ENCODE measurements at regions not wholly inside any gene's neighbourhood (a gene's known extent, or its start where the extent isn't known, plus 50 kb on each side); places are given as distances from the start of the nearest gene placed in this dataset.

DNA sequence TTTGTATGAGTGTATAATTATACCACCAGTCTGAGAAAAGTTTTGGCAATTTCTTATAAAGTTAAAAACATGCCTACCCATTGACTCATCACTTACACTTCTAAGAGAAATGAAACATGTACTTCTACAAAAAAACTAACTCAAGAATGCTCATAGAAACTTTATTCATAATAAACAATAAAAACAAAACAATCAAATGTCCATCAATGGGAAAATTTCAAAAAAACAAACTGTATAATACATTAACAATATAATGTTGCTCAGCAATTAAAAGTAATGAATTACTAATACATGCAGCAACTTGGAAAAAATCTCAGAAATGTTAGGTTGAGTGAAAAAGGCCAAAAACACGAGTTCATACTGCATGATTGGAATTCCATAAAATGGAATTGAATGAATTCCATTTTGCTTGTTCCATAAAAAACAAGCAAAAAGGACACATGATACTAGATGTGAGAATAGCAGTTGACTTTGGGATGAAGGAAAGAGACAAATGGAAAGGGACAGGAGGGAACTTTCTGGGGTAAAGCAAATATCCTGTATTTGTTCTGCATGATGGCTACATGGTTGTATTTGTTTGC lies 726.6 kb downstream of the RFPL4B start:
- no peak for TF ChIP-seq POLR2A (IDR thresholded peaks at IDR 0.05)
- TF ChIP-seq, protein P1, sequence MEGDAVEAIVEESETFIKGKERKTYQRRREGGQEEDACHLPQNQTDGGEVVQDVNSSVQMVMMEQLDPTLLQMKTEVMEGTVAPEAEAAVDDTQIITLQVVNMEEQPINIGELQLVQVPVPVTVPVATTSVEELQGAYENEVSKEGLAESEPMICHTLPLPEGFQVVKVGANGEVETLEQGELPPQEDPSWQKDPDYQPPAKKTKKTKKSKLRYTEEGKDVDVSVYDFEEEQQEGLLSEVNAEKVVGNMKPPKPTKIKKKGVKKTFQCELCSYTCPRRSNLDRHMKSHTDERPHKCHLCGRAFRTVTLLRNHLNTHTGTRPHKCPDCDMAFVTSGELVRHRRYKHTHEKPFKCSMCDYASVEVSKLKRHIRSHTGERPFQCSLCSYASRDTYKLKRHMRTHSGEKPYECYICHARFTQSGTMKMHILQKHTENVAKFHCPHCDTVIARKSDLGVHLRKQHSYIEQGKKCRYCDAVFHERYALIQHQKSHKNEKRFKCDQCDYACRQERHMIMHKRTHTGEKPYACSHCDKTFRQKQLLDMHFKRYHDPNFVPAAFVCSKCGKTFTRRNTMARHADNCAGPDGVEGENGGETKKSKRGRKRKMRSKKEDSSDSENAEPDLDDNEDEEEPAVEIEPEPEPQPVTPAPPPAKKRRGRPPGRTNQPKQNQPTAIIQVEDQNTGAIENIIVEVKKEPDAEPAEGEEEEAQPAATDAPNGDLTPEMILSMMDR (IDR thresholded peaks at IDR 0.05): no peak
- Histone ChIP-seq H3K9me3 (no peaks in the 10 kb centered on the region), H3K4me1 (no peaks in the 10 kb centered on the region), H3K36me3 (no peaks in the 10 kb centered on the region), H3K4me3 (no peak overlapping the region), H3K27me3 (no peaks in the 10 kb centered on the region), H3K27ac (no peak overlapping the region)
- no peak for DNase-seq
- intact Hi-C loops (cut with DNase I; ENCODE audit: low total_unique reads): no loop called here

DNA sequence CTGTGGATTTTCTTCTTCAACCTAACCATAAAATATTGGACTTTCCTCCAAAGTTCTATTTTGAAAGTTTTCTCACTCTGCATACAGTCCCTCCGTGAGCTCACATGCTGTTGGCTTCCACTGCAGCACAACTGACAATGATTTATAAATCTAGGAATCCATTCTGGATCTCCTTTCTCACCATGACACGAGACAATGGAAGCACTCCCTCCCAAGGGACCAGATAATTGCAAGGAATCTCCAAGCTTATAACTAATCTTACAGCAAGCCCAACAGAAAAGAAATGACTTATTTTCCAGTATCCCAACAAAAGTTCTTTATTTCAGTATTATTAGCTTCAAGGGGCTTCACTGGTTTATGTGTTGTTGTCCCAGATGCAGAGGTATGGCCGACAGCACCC lies 729.0 kb downstream of the RFPL4B start:
- H3K27ac ChIP-seq: no peak overlapping the region
- TF ChIP-seq, protein P1 (IDR thresholded peaks at IDR 0.05): no peak
- TF ChIP-seq POLR2A (IDR thresholded peaks at IDR 0.05): no peak
- H3K4me1 ChIP-seq: no peaks in the 10 kb centered on the region
- no peak overlapping the region for H3K4me3 ChIP-seq
- H3K27me3 ChIP-seq: no peaks in the 10 kb centered on the region
- no peaks in the 10 kb centered on the region for H3K9me3 ChIP-seq
- intact Hi-C loops (cut with DNase I; ENCODE audit: low total_unique reads): no loop called here
- H3K36me3 ChIP-seq: no peaks in the 10 kb centered on the region
- no peak for DNase-seq

DNA sequence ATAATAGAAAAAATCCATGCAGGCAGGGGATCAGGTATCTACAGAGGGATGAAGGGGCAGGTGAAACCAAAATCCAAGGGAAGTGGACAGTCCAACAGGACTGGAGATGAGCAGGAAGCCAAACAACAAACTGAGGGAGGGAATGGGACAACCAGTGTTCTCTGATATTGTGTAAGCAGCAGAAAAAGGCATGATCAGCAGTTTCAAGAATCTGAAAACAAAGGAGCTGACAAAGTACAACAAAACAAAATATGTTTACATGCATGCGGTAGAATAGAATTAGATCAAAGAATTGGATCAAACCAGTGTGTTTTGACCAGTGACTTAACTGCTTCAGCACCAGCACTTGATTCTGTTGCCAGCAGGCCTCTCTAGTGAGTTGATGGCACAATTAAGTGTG lies 729.7 kb downstream of the RFPL4B start:
- Histone ChIP-seq H3K4me1 (no peaks in the 10 kb centered on the region), H3K4me3 (no peak overlapping the region), H3K27me3 (no peaks in the 10 kb centered on the region), H3K27ac (no peak overlapping the region), H3K36me3 (no peaks in the 10 kb centered on the region), H3K9me3 (no peaks in the 10 kb centered on the region)
- intact Hi-C loops (cut with DNase I; ENCODE audit: low total_unique reads): no loop called here
- no peak for DNase-seq
- no peak for TF ChIP-seq POLR2A (IDR thresholded peaks at IDR 0.05)
- TF ChIP-seq, protein P1 (IDR thresholded peaks at IDR 0.05): no peak

- Histone ChIP-seq H3K4me3 (no peak overlapping the region), H3K36me3 (no peaks in the 10 kb centered on the region), H3K9me3 (no peaks in the 10 kb centered on the region), H3K4me1 (no peaks in the 10 kb centered on the region), H3K27me3 (no peaks in the 10 kb centered on the region), H3K27ac (no peak overlapping the region)
- no peak for TF ChIP-seq POLR2A (IDR thresholded peaks at IDR 0.05)
- TF ChIP-seq, protein P1 (IDR thresholded peaks at IDR 0.05): no peak
- intact Hi-C loops (cut with DNase I; ENCODE audit: low total_unique reads): no loop called here
- no peak for DNase-seq
These were observed 730.7 kb downstream of the RFPL4B start for GRCh38 chr6:113077794-113078193.

- no peaks in the 10 kb centered on the region for H3K36me3 ChIP-seq
- DNase-seq: no peak
- H3K4me3 ChIP-seq: no peak overlapping the region
- no peaks in the 10 kb centered on the region for H3K4me1 ChIP-seq
- H3K27ac ChIP-seq: no peak overlapping the region
- TF ChIP-seq, protein P1 (IDR thresholded peaks at IDR 0.05): no peak
- TF ChIP-seq POLR2A (IDR thresholded peaks at IDR 0.05): no peak
- H3K9me3 ChIP-seq: no peaks in the 10 kb centered on the region
- intact Hi-C loops (cut with DNase I; ENCODE audit: low total_unique reads): no loop called here
- H3K27me3 ChIP-seq: no peaks in the 10 kb centered on the region
These were observed 731.7 kb downstream of the RFPL4B start for GRCh38 chr6:113078791-113079190.
